Type B pancreatic cell (in vitro differentiated cells): ENCODE measurements at regions not wholly inside any gene's neighbourhood (a gene's known extent, or its start where the extent isn't known, plus 50 kb on each side); places are given as distances from the start of the nearest gene placed in this dataset.

ENCODE experiments used
- DNase-seq: peaks from one replicate; pipeline ENCODE4 v3.0.0; 2021; ENCODE audit warnings: mixed read lengths; ENCODE audit not compliant: unreplicated experiment; ENCODE audit errors: extremely low spot score
- H3K27ac Mint-ChIP-seq: 2 replicates; pipeline ENCODE4 v1.8.0; 2021; ENCODE audit warnings: mild to moderate bottlenecking, mixed read lengths
- H3K27me3 Mint-ChIP-seq: 2 replicates; pipeline ENCODE4 v1.8.0; 2021; ENCODE audit warnings: mixed read lengths
- H3K36me3 Mint-ChIP-seq: 2 replicates; pipeline ENCODE4 v1.8.0; 2021; ENCODE audit warnings: mixed read lengths
- H3K4me1 Mint-ChIP-seq: one replicate; pipeline ENCODE4 v1.8.0; 2021; ENCODE audit warnings: mixed read lengths; ENCODE audit not compliant: unreplicated experiment
- H3K4me3 Mint-ChIP-seq: 2 replicates; pipeline ENCODE4 v1.8.0; 2021; ENCODE audit warnings: mild to moderate bottlenecking, mixed read lengths
- H3K9me3 Mint-ChIP-seq: 2 replicates; pipeline ENCODE4 v1.8.0; 2021; ENCODE audit warnings: mixed read lengths
- TF ChIP-seq, protein P1 (sequence below): fragments of 200-600 bp; sonication (generic); conservative IDR thresholded peaks from 2 replicates; pipeline ENCODE4 v1.5.0; 2021; ENCODE audit warnings: antibody characterized with exemption, mild to moderate bottlenecking

DNA sequence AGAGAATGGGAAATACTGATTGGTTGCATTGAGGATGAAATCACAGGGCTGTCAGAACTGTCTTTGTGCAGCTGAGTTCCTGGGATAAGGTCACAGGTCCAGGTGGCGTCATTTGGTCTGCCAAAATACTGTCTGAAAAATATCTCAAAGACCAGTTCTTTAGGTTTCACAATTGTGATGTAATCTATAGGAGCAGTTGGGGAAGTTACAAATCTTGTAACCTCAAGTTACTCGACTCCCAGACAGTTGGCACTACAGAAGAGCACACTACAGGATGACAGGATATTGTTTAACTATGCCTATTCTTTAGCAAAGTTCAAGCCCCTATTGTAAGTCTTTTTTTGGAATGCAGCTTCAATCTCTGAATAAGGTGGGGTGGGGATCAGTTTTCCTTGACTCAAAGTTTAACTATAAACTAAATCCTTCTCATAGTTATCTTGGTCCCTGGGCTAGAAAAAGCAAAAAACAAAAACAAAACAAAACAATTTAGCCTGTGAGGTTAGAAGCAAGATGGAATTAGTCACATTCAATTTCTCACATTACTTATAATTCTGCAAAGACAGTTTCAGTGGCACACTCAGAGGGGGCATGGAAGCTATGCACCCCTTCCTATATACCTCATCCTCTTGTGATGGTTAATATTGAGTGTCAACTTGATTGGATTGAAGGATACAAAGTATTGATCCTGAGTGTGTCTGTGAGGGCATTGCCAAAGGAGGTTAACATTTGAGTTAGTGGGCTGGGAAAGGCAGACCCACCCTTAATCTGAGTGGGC, 276.0 kb downstream of the AUH start:
- TF ChIP-seq, protein P1, sequence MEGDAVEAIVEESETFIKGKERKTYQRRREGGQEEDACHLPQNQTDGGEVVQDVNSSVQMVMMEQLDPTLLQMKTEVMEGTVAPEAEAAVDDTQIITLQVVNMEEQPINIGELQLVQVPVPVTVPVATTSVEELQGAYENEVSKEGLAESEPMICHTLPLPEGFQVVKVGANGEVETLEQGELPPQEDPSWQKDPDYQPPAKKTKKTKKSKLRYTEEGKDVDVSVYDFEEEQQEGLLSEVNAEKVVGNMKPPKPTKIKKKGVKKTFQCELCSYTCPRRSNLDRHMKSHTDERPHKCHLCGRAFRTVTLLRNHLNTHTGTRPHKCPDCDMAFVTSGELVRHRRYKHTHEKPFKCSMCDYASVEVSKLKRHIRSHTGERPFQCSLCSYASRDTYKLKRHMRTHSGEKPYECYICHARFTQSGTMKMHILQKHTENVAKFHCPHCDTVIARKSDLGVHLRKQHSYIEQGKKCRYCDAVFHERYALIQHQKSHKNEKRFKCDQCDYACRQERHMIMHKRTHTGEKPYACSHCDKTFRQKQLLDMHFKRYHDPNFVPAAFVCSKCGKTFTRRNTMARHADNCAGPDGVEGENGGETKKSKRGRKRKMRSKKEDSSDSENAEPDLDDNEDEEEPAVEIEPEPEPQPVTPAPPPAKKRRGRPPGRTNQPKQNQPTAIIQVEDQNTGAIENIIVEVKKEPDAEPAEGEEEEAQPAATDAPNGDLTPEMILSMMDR, result no peak
- no peak for DNase-seq
- peaks cover 7% of the 10 kb centered on the region for H3K4me1 Mint-ChIP-seq
- no peaks in the 10 kb centered on the region for H3K36me3 Mint-ChIP-seq
- peaks cover 10% of the 10 kb centered on the region for H3K9me3 Mint-ChIP-seq
- no peak overlapping the region for H3K4me3 Mint-ChIP-seq
- H3K27ac Mint-ChIP-seq, result no peak overlapping the region
- no peaks in the 10 kb centered on the region for H3K27me3 Mint-ChIP-seq

DNA sequence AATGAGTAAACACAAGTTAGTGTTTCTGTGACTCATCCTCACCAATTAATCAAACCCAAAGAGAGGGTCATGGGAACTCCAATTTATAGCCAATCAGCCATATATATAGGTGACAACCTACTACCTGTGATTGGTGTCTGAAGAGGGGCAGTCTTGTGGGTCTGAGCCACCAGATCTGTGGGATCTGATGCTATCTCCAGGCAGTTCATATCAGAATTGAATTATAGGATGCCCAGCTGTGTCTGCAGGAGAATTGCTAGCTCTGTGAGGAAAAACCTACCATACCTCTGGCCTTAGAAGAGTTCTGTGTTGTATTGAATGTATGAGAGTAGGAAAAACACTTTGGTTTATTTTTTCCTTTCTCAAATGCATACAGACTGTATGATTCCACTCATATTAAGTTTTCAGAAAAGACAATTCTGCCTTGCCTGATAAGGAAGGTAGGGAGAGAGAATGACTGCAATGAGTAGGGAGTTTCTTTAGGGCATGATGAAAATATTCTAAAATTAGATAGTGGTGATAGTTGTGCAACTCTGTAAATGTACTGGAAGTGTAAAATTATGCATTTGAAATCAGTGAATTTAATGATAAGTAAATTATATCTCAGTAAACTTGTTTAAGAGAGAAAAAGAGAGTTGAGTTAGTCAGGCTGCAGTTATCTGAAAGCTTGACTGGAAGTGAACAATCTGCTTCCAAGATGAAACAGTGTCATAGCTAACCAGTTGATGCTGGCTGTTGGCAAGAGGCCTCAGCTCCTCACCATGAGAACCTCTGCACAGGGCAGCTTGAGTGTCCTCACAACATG, 274.9 kb downstream of the AUH start:
- TF ChIP-seq, protein P1, result no peak
- Mint-ChIP-seq H3K4me3 (no peak overlapping the region), H3K27me3 (no peaks in the 10 kb centered on the region), H3K9me3 (peaks cover 10% of the 10 kb centered on the region), H3K36me3 (no peaks in the 10 kb centered on the region), H3K27ac (no peak overlapping the region), H3K4me1 (peaks cover 7% of the 10 kb centered on the region)
- no peak for DNase-seq

DNA sequence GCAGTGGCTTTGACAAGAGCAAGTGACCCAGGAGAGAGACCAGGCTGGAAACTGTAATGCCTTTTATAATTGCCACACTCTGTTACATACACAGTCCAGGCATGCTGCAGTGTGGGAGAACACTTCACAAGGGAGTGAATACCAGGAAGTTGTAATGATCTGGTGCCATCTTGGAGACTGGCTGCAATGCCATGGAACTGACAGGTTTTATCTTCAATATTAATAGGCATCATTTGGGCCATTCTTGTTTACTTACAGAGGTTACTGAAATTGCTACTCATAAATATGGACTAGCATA, 274.3 kb downstream of the AUH start:
- no peak for DNase-seq
- Mint-ChIP-seq H3K27ac (no peak overlapping the region), H3K4me3 (no peak overlapping the region), H3K9me3 (peaks cover 10% of the 10 kb centered on the region), H3K27me3 (no peaks in the 10 kb centered on the region), H3K36me3 (no peaks in the 10 kb centered on the region), H3K4me1 (peaks cover 7% of the 10 kb centered on the region)
- TF ChIP-seq, protein P1, result no peak

DNA sequence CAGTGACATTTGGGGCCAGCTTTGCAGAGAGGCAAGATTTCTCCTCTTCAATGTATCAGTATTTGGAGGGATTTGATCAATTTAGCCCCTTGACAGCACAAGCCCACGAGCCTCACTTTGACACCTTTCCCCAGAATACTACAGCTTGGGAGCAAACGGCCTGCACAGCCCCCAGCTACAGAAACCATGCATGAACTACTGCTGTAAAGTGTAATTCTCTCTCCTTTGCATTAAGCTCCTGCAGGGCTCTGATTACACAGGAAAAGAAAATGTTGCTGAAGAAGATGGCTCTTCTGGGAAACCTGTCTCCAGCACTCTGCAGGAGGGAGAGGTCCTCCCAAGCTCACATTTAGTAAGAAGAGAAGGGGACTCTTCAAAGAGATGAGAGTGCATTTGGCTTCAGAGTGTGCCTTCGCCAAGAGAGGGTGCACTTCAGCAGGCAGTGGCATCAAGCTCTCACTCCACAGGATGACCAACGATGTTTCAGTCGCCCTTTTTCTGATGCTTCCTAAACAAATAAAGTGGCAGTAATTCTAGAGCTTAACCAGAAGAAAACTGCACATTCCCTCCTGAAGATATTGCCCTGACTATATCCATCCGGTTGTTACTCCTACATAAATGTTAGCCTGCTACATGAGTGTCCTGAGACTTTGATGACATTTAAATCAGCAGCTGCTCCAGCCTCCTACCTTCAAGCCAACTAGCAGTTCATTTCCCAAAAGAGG, 272.2 kb downstream of the AUH start:
- H3K36me3 Mint-ChIP-seq, result peaks cover under 1% of the 10 kb centered on the region
- no peak overlapping the region for H3K27ac Mint-ChIP-seq
- TF ChIP-seq, protein P1, result peak; percentile 40
- peaks cover 7% of the 10 kb centered on the region for H3K4me1 Mint-ChIP-seq
- no peak overlapping the region for H3K4me3 Mint-ChIP-seq
- no peaks in the 10 kb centered on the region for H3K27me3 Mint-ChIP-seq
- no peak for DNase-seq
- H3K9me3 Mint-ChIP-seq, result peaks cover 10% of the 10 kb centered on the region

DNA sequence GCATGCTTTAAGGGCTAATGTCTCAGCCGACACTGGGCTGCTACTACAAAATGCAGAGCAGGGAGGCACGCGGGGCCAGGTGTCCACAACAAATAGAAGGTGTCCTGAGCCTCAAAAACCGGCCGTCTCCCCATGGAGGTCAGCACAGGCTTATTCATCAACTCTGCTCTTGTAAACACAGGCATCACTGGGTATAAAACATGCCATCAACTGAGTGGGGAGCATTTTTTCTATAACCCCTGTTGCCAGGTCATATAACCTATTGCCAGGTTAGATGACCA, 271.6 kb downstream of the AUH start:
- H3K9me3 Mint-ChIP-seq, result peaks cover 16% of the 10 kb centered on the region
- TF ChIP-seq, protein P1, result no peak
- H3K4me3 Mint-ChIP-seq, result no peak overlapping the region

More for the DNA sequence above, 271.6 kb downstream of the AUH start:
- Mint-ChIP-seq H3K36me3 (peaks cover 4% of the 10 kb centered on the region), H3K4me1 (peaks cover 7% of the 10 kb centered on the region), H3K27me3 (no peaks in the 10 kb centered on the region), H3K27ac (no peak overlapping the region)
- no peak for DNase-seq
